D721Med (cell line): ENCODE measurements at regions not wholly inside any gene's neighbourhood (a gene's known extent, or its start where the extent isn't known, plus 50 kb on each side); places are given as distances from the start of the nearest gene placed in this dataset.

ENCODE experiments used
- DNase-seq: peaks from one replicate; pipeline ENCODE4 v3.0.0; 2011; ENCODE audit warnings: low spot score; ENCODE audit not compliant: insufficient read length
- FAIRE-seq: peaks from 2 replicates; lab custom pipeline; 2011; peaks lifted over from hg19 to GRCh38; lab: Jason Lieb, UNC
- CTCF ChIP-seq: IDR thresholded peaks from 2 replicates; pipeline ENCODE4 v1.5.1; 2012; ENCODE audit warnings: mild to moderate bottlenecking, control low read depth; ENCODE audit not compliant: insufficient read depth; ENCODE audit errors: missing control alignments

GRCh38 chr7:10211016-10211415, 762.7 kb upstream of the PHF14 start:
- TF ChIP-seq CTCF, result no peak
- no peak for FAIRE-seq
- DNase-seq, result no peak

GRCh38 chr7:10211861-10212260, 761.8 kb upstream of the PHF14 start:
- no peak for TF ChIP-seq CTCF
- no peak for DNase-seq
- FAIRE-seq, result no peak

GRCh38 chr7:10212649-10213048, 761.0 kb upstream of the PHF14 start:
- DNase-seq (no peak), FAIRE-seq (no peak)
- TF ChIP-seq CTCF, result no peak

GRCh38 chr7:10216462-10216861, 757.2 kb upstream of the PHF14 start:
- FAIRE-seq, result no peak
- no peak for DNase-seq
- TF ChIP-seq CTCF, result no peak

GRCh38 chr7:10221084-10221483, 752.6 kb upstream of the PHF14 start:
- DNase-seq (no peak), FAIRE-seq (no peak)
- no peak for TF ChIP-seq CTCF

- no peak for FAIRE-seq
- no peak for DNase-seq
- no peak for TF ChIP-seq CTCF
Observed at GRCh38 chr7:10222976-10223375, 750.7 kb upstream of the PHF14 start.

- no peak for DNase-seq
- no peak for FAIRE-seq
- TF ChIP-seq CTCF, result no peak
Observed at GRCh38 chr7:10225275-10225674, 748.4 kb upstream of the PHF14 start.
